Astrocyte of the spinal cord (primary cell): ENCODE measurements at regions not wholly inside any gene's neighbourhood (a gene's known extent, or its start where the extent isn't known, plus 50 kb on each side); places are given as distances from the start of the nearest gene placed in this dataset.

ENCODE experiments used
- DNase-seq: peaks from one replicate; pipeline ENCODE4 v3.0.0; 2011; ENCODE audit warnings: low read depth, low spot score
- H3K4me3 ChIP-seq: 2 replicates; pipeline ENCODE4 v1.5.1; 2011; ENCODE audit warnings: low read depth, mild to moderate bottlenecking, low read length, moderate library complexity
- in situ Hi-C: cut with HindIII; loops from 2 replicates; pipeline ENCODE4 v1.10.0; 2017; ENCODE audit warnings: low sequenced_read_pairs
- TF ChIP-seq, protein P1 (sequence below): IDR thresholded peaks from 2 replicates; pipeline ENCODE4 v1.5.1; 2012; ENCODE audit warnings: low read depth, mild to moderate bottlenecking, low read length, inconsistent platforms

DNA sequence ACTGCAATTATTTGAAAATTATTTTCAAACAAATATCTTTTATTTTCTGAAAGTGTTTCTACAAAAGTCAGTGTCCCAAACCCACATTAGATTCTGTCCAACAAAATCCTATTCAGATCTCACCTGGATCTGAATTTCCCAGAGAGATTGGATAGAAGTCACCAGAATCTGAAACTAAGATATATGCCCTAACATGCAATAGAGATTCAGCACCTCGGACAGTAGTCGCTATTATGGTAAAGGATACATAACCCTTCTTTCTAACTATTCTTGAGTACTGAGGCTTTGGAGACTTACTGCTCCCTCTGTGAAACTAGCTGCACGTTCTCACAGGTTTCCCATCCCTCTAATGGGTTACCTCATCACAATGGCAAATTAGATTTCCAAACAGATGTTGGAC lies 151.4 kb downstream of the ID4 start:
- TF ChIP-seq, protein P1, sequence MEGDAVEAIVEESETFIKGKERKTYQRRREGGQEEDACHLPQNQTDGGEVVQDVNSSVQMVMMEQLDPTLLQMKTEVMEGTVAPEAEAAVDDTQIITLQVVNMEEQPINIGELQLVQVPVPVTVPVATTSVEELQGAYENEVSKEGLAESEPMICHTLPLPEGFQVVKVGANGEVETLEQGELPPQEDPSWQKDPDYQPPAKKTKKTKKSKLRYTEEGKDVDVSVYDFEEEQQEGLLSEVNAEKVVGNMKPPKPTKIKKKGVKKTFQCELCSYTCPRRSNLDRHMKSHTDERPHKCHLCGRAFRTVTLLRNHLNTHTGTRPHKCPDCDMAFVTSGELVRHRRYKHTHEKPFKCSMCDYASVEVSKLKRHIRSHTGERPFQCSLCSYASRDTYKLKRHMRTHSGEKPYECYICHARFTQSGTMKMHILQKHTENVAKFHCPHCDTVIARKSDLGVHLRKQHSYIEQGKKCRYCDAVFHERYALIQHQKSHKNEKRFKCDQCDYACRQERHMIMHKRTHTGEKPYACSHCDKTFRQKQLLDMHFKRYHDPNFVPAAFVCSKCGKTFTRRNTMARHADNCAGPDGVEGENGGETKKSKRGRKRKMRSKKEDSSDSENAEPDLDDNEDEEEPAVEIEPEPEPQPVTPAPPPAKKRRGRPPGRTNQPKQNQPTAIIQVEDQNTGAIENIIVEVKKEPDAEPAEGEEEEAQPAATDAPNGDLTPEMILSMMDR = no peak
- no peak overlapping the region for H3K4me3 ChIP-seq
- DNase-seq = peak; percentile 3
- in situ Hi-C loops = no loop called here

DNA sequence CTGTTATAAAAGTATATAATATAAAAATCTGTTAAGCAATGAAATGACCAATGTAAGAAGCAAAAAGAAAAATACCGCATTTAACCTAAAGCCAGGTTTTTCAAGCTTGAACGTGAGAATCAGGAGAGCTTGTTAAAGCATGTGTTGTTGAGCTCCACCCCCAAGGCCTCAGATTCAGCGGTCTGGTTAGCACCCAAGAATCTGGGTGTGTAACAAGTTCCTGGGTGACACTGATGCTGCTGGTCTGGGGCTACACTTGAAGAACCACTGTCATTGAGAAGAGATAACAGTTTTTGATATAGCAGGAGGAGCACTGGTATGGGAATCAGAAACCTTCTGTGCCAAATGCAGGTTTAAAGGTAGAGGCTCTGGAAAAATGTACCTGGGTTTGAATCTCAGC lies 154.0 kb downstream of the ID4 start:
- TF ChIP-seq, protein P1 = no peak
- DNase-seq = no peak

DNA sequence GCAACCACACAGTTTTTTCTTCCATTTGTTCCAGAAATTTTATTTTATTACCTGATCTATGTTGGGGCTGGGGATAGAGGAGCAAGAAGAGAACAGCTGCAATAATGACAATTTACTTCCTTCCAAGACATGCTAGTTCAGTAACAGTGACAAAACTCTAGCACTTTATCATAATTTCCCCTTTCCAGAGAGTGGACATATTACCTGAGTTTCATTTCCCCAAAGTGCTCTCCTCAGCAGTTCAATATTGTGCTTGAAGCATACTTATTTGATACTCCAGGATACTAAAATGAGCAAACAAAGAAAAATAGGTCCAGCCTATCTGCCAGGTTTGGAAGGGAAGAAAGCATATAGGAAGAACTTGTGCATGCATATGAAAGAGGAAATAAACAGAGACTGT lies 157.7 kb downstream of the ID4 start:
- in situ Hi-C loops = no loop called here
- TF ChIP-seq, protein P1 = no peak
- DNase-seq = no peak
- no peak overlapping the region for H3K4me3 ChIP-seq

More for the DNA sequence above, 154.0 kb downstream of the ID4 start:
- in situ Hi-C loops = no loop called here
- H3K4me3 ChIP-seq = no peak overlapping the region

DNA sequence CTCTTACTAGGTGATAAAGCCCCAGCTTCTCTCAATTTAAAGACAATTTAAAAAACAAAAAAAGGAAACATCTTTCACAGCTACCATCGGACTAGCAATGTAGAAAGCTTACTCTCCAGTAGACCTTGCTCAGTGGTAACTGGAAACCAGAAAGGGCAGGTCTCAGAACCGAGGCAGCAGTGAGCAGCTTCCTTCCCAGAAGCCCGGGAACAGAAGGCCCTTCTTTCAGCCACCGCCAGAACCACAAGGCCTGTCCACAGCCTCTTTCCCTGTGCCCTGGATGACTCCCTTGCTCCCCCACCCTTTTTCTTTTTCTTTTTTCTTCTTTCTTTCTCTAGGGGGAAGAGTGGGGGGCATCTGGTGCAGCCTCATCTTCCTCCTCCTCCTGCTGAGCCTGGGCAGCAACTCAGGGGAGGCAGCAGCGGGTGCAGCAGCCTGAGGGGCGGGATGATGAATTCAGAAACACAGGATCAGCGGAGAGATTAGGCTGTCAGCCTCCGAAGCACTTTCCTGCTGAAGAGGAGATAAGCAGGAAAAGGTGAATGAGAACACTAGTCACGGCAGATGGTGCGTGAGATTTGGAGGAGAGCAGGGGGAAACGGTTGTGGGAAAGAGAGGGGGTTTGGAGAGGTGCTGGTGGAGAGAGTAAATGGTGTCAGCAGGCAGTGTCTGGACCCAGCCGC lies 158.5 kb downstream of the ID4 start:
- in situ Hi-C loops = no loop called here
- no peak overlapping the region for H3K4me3 ChIP-seq
- TF ChIP-seq, protein P1 = no peak
- no peak for DNase-seq

DNA sequence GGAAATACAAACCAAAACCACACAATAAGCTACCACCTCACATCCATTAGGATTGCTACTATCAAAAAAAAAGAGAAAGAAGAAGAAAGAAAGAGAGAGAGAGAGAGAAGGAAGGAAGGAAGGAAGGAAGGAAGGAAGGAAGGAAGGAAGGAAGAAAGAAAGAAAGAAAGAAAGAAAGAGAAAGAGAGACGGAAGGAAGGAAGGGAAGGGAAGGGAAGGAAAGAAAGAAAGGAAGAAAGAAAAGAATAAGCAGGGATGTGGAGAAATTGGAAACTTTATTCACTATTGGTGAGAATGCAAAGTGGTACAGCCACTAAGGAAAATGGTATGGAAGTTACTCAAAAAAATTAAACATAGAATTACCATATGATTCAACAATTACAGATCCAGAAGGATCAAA lies 159.9 kb downstream of the ID4 start:
- in situ Hi-C loops = no loop called here
- DNase-seq = no peak
- TF ChIP-seq, protein P1 = no peak
- H3K4me3 ChIP-seq = no peak overlapping the region

DNA sequence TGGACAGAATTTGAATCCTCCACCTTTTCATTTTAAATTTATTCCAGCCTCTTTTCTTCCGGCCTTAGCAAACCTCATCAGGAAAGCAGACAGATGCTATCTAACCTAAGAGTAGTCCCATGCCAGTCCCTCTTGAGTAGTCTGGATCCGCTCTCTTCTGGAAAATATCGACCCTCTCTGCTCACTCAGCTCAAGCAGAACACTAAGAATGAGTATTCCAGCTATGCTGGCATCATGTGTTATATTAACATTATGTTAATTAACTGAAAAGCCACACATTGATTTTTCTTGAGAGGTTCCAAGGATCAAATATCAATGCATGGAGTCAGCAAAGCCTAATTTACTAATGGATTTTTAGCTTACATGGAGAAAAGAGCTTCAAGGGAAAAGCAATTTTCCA lies 161.4 kb downstream of the ID4 start:
- DNase-seq = no peak
- in situ Hi-C loops = no loop called here
- H3K4me3 ChIP-seq = no peak overlapping the region
- TF ChIP-seq, protein P1 = no peak
